RWPE2 (cell line): ENCODE measurements at regions not wholly inside any gene's neighbourhood (a gene's known extent, or its start where the extent isn't known, plus 50 kb on each side); places are given as distances from the start of the nearest gene placed in this dataset.

Experiments used
- ATAC-seq: fragments of 200-7000 bp; cut with Tn5 transposase; 3 replicates; pipeline ENCODE4 v1.9.1; 2021; ENCODE audit warnings: low read depth
- DNase-seq: peaks from one replicate; pipeline ENCODE4 v3.0.0-alpha.2; 2020; ENCODE audit warnings: low spot score
- H3K27ac ChIP-seq: fragments of 450-650 bp; 2 replicates; pipeline ENCODE4 v1.5.1; 2017; ENCODE audit warnings: mild to moderate bottlenecking; ENCODE audit not compliant: poor library complexity, severe bottlenecking
- H3K27me3 ChIP-seq: fragments of 250-450 bp; sonication (Bioruptor Pico); 2 replicates; pipeline ENCODE4 v1.5.1; 2021; ENCODE audit warnings: mild to moderate bottlenecking, moderate library complexity; ENCODE audit not compliant: insufficient read depth, poor library complexity, severe bottlenecking
- H3K36me3 ChIP-seq: fragments of 250-450 bp; sonication (Bioruptor Pico); 2 replicates; pipeline ENCODE4 v1.5.1; 2020; ENCODE audit warnings: low read depth, mild to moderate bottlenecking, moderate library complexity
- H3K4me1 ChIP-seq: fragments of 250-450 bp; sonication (Bioruptor Pico); 2 replicates; pipeline ENCODE4 v1.5.1; 2021; ENCODE audit warnings: mild to moderate bottlenecking, moderate library complexity; ENCODE audit not compliant: insufficient read depth, poor library complexity, severe bottlenecking
- H3K4me3 ChIP-seq: fragments of 250-450 bp; sonication (Bioruptor Pico); 2 replicates; pipeline ENCODE4 v1.5.1; 2021; ENCODE audit warnings: mild to moderate bottlenecking, moderate library complexity; ENCODE audit not compliant: severe bottlenecking
- H3K9me3 ChIP-seq: fragments of 250-450 bp; sonication (Bioruptor Pico); 2 replicates; pipeline ENCODE4 v1.5.1; 2021; ENCODE audit warnings: mild to moderate bottlenecking, moderate library complexity; ENCODE audit not compliant: severe bottlenecking
- TF ChIP-seq, protein P1 (sequence below): fragments of 450-650 bp; IDR thresholded peaks from one replicate; pipeline ENCODE4 v1.5.1; 2017; ENCODE audit warnings: mild to moderate bottlenecking, moderate library complexity; ENCODE audit not compliant: poor library complexity, severe bottlenecking

DNA sequence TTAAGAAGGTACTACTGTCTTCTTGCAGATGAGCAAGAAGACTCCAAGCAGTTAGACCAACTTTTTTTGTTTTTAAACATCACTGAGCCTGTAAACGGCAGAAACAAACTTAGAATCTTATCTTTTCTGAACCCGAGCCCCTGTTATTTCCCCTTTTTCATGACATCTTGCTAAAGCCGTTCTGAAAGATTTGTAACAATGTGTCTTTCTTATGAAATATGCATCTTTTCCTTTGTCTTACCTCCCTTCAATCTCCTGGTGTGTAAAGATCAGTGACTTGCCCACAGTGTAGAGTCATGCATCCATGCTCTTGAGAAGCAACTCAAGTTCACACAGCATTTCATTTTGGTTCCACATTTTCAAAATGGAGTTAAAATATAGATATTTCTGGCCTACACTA lies 288.8 kb upstream of the CELF4 start:
- TF ChIP-seq, protein P1, sequence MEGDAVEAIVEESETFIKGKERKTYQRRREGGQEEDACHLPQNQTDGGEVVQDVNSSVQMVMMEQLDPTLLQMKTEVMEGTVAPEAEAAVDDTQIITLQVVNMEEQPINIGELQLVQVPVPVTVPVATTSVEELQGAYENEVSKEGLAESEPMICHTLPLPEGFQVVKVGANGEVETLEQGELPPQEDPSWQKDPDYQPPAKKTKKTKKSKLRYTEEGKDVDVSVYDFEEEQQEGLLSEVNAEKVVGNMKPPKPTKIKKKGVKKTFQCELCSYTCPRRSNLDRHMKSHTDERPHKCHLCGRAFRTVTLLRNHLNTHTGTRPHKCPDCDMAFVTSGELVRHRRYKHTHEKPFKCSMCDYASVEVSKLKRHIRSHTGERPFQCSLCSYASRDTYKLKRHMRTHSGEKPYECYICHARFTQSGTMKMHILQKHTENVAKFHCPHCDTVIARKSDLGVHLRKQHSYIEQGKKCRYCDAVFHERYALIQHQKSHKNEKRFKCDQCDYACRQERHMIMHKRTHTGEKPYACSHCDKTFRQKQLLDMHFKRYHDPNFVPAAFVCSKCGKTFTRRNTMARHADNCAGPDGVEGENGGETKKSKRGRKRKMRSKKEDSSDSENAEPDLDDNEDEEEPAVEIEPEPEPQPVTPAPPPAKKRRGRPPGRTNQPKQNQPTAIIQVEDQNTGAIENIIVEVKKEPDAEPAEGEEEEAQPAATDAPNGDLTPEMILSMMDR: no peak
- Histone ChIP-seq H3K9me3 (no peaks in the 10 kb centered on the region), H3K36me3 (no peaks in the 10 kb centered on the region), H3K4me1 (no peaks in the 10 kb centered on the region), H3K27ac (no peak overlapping the region), H3K27me3 (no peaks in the 10 kb centered on the region), H3K4me3 (no peak overlapping the region)
- no peak for ATAC-seq
- DNase-seq: no peak

DNA sequence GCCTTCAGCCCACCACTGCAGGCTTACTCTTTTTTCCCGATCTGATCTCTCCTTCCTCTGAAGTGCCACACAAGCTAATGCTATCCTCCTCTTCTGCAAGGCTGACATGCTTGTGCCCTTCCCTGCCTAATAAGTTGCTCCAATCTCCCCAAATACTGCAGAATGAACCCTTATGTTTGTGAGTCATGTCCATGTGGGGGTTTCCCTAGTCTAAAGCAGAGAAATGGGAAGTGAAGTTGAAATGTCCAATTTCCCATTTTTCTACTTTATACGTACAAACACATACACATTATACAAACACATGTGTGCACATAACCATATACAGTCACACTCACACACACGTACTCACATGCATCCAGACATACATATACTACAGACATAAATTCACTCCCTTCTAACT lies 288.1 kb upstream of the CELF4 start:
- H3K27ac ChIP-seq: no peak overlapping the region
- H3K27me3 ChIP-seq: no peaks in the 10 kb centered on the region
- DNase-seq (no peak), ATAC-seq (no peak)
- TF ChIP-seq, protein P1: no peak
- H3K36me3 ChIP-seq: no peaks in the 10 kb centered on the region
- no peak overlapping the region for H3K4me3 ChIP-seq
- H3K4me1 ChIP-seq: no peaks in the 10 kb centered on the region
- H3K9me3 ChIP-seq: no peaks in the 10 kb centered on the region

GRCh38 chr18:37852464-37852863 lies 286.9 kb upstream of the CELF4 start:
- TF ChIP-seq, protein P1: no peak
- Histone ChIP-seq H3K36me3 (no peaks in the 10 kb centered on the region), H3K27ac (no peak overlapping the region), H3K27me3 (no peaks in the 10 kb centered on the region), H3K4me3 (no peak overlapping the region), H3K9me3 (no peaks in the 10 kb centered on the region), H3K4me1 (no peaks in the 10 kb centered on the region)
- ATAC-seq: no peak
- no peak for DNase-seq

GRCh38 chr18:37847544-37847943 lies 281.9 kb upstream of the CELF4 start:
- TF ChIP-seq, protein P1: no peak
- Histone ChIP-seq H3K27me3 (no peaks in the 10 kb centered on the region), H3K4me1 (no peaks in the 10 kb centered on the region), H3K4me3 (no peak overlapping the region), H3K9me3 (no peaks in the 10 kb centered on the region), H3K27ac (no peak overlapping the region), H3K36me3 (no peaks in the 10 kb centered on the region)
- DNase-seq (no peak), ATAC-seq (no peak)

DNA sequence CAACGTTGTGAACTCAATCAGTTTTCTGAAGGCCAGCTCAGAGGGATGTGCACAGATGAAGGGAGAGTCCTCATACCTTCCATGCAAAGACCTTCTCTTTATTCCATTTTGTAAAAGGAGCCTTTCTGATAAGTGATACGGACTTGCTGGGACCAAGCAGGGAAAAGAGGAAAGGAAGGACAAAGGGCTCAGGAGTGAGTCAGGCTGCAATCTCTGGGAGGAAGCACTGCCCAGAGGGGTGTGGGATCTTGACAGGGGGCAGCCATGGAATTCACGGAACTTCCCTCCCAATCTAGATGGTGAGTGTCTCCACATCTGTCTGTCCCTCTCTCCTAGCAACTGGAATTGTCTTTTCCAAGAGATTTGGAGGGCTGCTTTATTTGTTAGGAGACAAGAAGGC lies 281.4 kb upstream of the CELF4 start:
- H3K4me1 ChIP-seq: no peaks in the 10 kb centered on the region
- H3K9me3 ChIP-seq: no peaks in the 10 kb centered on the region
- TF ChIP-seq, protein P1: no peak
- H3K27ac ChIP-seq: no peak overlapping the region
- ATAC-seq (no peak), DNase-seq (no peak)
- H3K36me3 ChIP-seq: no peaks in the 10 kb centered on the region
- no peaks in the 10 kb centered on the region for H3K27me3 ChIP-seq
- H3K4me3 ChIP-seq: no peak overlapping the region
